ENCODE measurements at regions not wholly inside any gene's neighbourhood (a gene's known extent, or its start where the extent isn't known, plus 50 kb on each side); places are given as distances from the start of the nearest gene placed in this dataset.

GRCh38 chr12:127628645-127629044 is 638.3 kb upstream of the TMEM132C start:
- DNase-seq (ENCODE audit: low spot score) = no peak

GRCh38 chr12:127629066-127629820 is 637.7 kb upstream of the TMEM132C start:
- DNase-seq (ENCODE audit: low spot score) = no peak

GRCh38 chr12:127632461-127632860 is 634.5 kb upstream of the TMEM132C start:
- no peak for DNase-seq (ENCODE audit: low spot score)

GRCh38 chr12:127635838-127636237 is 631.1 kb upstream of the TMEM132C start:
- DNase-seq (ENCODE audit: low spot score) = no peak

- DNase-seq (ENCODE audit: low spot score) = no peak
These were observed 630.1 kb upstream of the TMEM132C start for GRCh38 chr12:127636882-127637281.

- no peak for DNase-seq (ENCODE audit: low spot score)
These were observed 626.6 kb upstream of the TMEM132C start for GRCh38 chr12:127640181-127640886.

- no peak for DNase-seq (ENCODE audit: low spot score)
These were observed 624.8 kb upstream of the TMEM132C start for GRCh38 chr12:127642208-127642607.

GRCh38 chr12:127648321-127648720 is 618.6 kb upstream of the TMEM132C start:
- no peak for DNase-seq (ENCODE audit: low spot score)

GRCh38 chr12:127649961-127650360 is 617.0 kb upstream of the TMEM132C start:
- DNase-seq (ENCODE audit: low spot score) = no peak

- DNase-seq (ENCODE audit: low spot score) = no peak
These were observed 616.3 kb upstream of the TMEM132C start for GRCh38 chr12:127650626-127651025.

GRCh38 chr12:127652281-127652680 is 614.7 kb upstream of the TMEM132C start:
- DNase-seq (ENCODE audit: low spot score) = no peak

GRCh38 chr12:127654383-127654985 is 612.5 kb upstream of the TMEM132C start:
- no peak for DNase-seq (ENCODE audit: low spot score)

- DNase-seq (ENCODE audit: low spot score) = no peak
These were observed 611.3 kb upstream of the TMEM132C start for GRCh38 chr12:127655691-127656090.

GRCh38 chr12:127656266-127656665 is 610.7 kb upstream of the TMEM132C start:
- no peak for DNase-seq (ENCODE audit: low spot score)

GRCh38 chr12:127657036-127657435 is 609.9 kb upstream of the TMEM132C start:
- DNase-seq (ENCODE audit: low spot score) = no peak

- DNase-seq (ENCODE audit: low spot score) = no peak
These were observed 606.0 kb upstream of the TMEM132C start for GRCh38 chr12:127660961-127661360.

- DNase-seq (ENCODE audit: low spot score) = no peak
These were observed 603.3 kb upstream of the TMEM132C start for GRCh38 chr12:127663716-127664115.

- no peak for DNase-seq (ENCODE audit: low spot score)
These were observed 602.1 kb upstream of the TMEM132C start for GRCh38 chr12:127664901-127665300.

GRCh38 chr12:127667131-127667685 is 599.8 kb upstream of the TMEM132C start:
- no peak for DNase-seq (ENCODE audit: low spot score)

- DNase-seq (ENCODE audit: low spot score) = no peak
These were observed 596.7 kb upstream of the TMEM132C start for GRCh38 chr12:127670294-127670693.

- DNase-seq (ENCODE audit: low spot score) = no peak
These were observed 596.2 kb upstream of the TMEM132C start for GRCh38 chr12:127670796-127671195.

GRCh38 chr12:127675936-127676335 is 591.0 kb upstream of the TMEM132C start:
- no peak for DNase-seq (ENCODE audit: low spot score)
